HFFc6 (cell line): ENCODE measurements at regions not wholly inside any gene's neighbourhood (a gene's known extent, or its start where the extent isn't known, plus 50 kb on each side); places are given as distances from the start of the nearest gene placed in this dataset.

Source experiments
- DNase-seq: peaks from one replicate; pipeline ENCODE4 v3.0.0-alpha.2; 2018
- H3K27ac Mint-ChIP-seq: 2 replicates; pipeline ENCODE4 v1.8.0; 2020; ENCODE audit warnings: mild to moderate bottlenecking, mixed read lengths
- H3K27me3 Mint-ChIP-seq: 2 replicates; pipeline ENCODE4 v1.8.0; 2021; ENCODE audit warnings: mild to moderate bottlenecking, moderate library complexity, mixed read lengths; ENCODE audit not compliant: insufficient read depth
- H3K36me3 Mint-ChIP-seq: 2 replicates; pipeline ENCODE4 v1.8.0; 2021; ENCODE audit warnings: low read depth, mixed read lengths
- H3K4me1 Mint-ChIP-seq: 2 replicates; pipeline ENCODE4 v1.8.0; 2020; ENCODE audit warnings: low read depth, mixed read lengths
- H3K4me3 Mint-ChIP-seq: 2 replicates; pipeline ENCODE4 v1.8.0; 2020; ENCODE audit warnings: mild to moderate bottlenecking, moderate library complexity, mixed read lengths
- H3K9me3 Mint-ChIP-seq: 2 replicates; pipeline ENCODE4 v1.8.0; 2020; ENCODE audit warnings: mild to moderate bottlenecking, mixed read lengths
- TF ChIP-seq, protein P1 (sequence below): fragments of 200-600 bp; sonication (generic); IDR thresholded peaks from 2 replicates; pipeline ENCODE4 v1.5.0; 2021; ENCODE audit warnings: antibody characterized with exemption, mild to moderate bottlenecking

DNA sequence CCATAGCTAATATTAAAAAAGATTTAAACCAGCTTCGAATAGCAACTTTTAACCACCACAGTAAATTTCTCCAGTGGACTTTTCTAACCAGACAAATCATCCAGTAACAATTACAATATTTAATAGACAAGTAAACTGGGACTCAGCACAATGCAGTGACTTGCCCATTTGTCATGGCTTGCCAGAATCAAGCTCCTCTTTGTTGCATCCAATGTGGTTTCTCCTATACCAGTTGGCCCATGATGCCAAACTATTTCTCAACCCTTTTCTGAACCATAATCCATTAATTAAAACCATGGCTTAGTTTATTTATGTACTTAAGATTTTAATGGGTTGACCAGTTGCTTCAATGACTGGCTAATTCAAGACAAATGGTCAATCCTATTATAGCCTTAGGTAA is 64.4 kb downstream of the DIO2 start:
- H3K9me3 Mint-ChIP-seq: no peaks in the 10 kb centered on the region
- no peaks in the 10 kb centered on the region for H3K27me3 Mint-ChIP-seq
- no peaks in the 10 kb centered on the region for H3K36me3 Mint-ChIP-seq
- no peaks in the 10 kb centered on the region for H3K4me1 Mint-ChIP-seq
- DNase-seq: no peak
- TF ChIP-seq, protein P1, sequence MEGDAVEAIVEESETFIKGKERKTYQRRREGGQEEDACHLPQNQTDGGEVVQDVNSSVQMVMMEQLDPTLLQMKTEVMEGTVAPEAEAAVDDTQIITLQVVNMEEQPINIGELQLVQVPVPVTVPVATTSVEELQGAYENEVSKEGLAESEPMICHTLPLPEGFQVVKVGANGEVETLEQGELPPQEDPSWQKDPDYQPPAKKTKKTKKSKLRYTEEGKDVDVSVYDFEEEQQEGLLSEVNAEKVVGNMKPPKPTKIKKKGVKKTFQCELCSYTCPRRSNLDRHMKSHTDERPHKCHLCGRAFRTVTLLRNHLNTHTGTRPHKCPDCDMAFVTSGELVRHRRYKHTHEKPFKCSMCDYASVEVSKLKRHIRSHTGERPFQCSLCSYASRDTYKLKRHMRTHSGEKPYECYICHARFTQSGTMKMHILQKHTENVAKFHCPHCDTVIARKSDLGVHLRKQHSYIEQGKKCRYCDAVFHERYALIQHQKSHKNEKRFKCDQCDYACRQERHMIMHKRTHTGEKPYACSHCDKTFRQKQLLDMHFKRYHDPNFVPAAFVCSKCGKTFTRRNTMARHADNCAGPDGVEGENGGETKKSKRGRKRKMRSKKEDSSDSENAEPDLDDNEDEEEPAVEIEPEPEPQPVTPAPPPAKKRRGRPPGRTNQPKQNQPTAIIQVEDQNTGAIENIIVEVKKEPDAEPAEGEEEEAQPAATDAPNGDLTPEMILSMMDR: no peak
- H3K4me3 Mint-ChIP-seq: no peak overlapping the region
- H3K27ac Mint-ChIP-seq: no peak overlapping the region

DNA sequence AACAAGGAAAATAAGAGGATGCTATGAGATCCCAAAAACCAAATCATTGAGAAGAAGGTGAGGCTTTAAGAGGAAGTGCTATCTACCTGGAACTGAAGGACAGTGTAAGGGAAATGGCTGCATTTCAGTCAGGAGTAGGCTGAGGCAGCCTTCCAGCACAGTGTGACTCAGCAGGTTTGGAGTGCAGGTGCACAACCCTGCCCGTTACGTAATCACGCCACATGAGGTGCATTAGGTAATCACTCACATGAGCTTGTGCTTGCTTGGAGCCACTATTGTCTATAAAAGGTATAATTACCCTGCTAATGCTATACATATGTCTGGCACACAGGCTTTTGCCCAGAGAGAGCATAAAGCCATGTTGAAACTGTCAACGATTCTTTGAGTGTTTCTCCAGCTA is 74.9 kb downstream of the DIO2 start:
- no peaks in the 10 kb centered on the region; the same call in 1 of the 2 replicates for H3K27me3 Mint-ChIP-seq
- TF ChIP-seq, protein P1: no peak
- H3K9me3 Mint-ChIP-seq: peaks cover 7% of the 10 kb centered on the region; the same call in 1 of the 2 replicates
- H3K36me3 Mint-ChIP-seq: no peaks in the 10 kb centered on the region
- no peak overlapping the region for H3K27ac Mint-ChIP-seq
- H3K4me1 Mint-ChIP-seq: no peaks in the 10 kb centered on the region
- no peak overlapping the region for H3K4me3 Mint-ChIP-seq
- no peak for DNase-seq

DNA sequence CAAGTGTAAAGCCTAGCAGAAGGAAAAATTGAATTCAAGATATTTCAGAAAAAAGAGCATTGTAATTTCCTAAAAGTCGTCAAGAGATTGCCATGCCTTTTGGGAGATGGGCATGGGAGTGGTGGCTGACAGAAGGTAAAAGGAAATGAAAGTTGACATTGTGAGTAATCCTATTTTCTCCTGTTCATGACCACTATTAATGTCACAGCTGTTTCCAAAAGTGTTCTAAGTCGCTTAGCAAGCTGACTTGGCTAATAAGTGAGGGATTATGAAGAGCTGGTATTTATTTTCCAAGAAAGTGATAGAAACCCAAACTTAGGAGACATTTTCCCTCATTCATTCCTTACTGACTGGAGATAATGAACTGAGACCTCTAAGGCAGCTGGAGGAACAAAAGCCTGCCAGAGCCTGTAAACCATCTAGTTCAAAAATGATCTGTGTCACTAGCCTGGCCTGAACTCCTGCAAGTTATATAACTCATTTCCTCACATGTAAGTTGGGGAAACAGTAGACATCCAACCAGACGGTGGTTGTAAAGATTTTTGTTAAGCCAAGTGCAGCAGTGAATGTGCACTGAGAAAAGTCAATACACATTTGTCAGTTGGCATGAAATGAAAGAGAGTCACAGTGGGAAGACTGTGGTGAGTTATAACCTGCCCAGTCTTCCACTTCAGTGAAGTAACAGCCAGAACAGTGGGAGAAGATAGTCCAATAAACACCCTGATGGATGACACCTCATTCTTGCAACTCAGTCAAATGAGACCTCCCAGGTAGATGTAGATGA is 75.8 kb downstream of the DIO2 start:
- Mint-ChIP-seq H3K9me3 (peaks cover 7% of the 10 kb centered on the region; the same call in 1 of the 2 replicates), H3K36me3 (no peaks in the 10 kb centered on the region), H3K27ac (no peak overlapping the region), H3K4me3 (no peak overlapping the region), H3K27me3 (no peaks in the 10 kb centered on the region; the same call in 1 of the 2 replicates), H3K4me1 (no peaks in the 10 kb centered on the region)
- TF ChIP-seq, protein P1: no peak
- DNase-seq: no peak

DNA sequence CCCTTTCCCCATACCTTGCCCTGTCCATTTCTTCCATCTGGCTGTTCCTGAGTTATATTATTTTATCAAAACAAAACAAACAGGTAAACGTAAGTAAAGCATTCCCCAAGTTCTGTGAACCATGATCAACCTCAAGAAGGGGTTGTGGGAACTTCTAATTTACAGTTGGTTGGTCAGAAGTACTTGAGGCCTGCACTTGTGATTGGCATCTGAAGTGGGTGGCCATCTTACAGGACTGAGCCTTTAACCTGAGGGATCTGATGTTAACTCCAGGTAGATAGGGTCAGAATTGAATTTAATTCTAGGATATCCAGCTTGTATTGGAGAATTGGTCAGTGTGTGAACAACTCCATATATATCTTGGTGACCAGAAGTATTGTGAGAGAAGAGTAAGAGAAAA is 77.0 kb downstream of the DIO2 start:
- Mint-ChIP-seq H3K9me3 (peaks cover 7% of the 10 kb centered on the region; the same call in 1 of the 2 replicates), H3K27me3 (no peaks in the 10 kb centered on the region; the same call in 1 of the 2 replicates), H3K36me3 (no peaks in the 10 kb centered on the region), H3K4me3 (no peak overlapping the region), H3K27ac (no peak overlapping the region), H3K4me1 (no peaks in the 10 kb centered on the region)
- TF ChIP-seq, protein P1: no peak
- no peak for DNase-seq

DNA sequence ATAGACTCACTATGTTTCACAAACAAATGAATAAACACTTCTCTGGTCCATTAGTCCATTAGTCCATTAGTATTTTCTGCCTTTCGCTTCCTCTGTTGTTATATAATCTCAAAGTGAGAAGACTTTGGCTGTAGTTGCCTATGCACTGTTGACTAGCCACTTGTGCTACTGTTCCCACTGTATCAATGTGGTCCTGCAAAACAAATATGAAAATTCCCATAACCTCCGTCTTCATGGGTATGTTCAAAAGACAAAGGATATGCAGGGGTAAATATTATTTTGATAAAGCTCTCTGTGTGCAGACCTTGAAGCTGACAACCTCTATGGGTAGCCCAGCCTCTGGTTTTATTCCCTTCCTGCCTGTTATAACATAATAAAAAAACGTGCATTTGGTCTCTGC is 77.8 kb downstream of the DIO2 start:
- Mint-ChIP-seq H3K27me3 (no peaks in the 10 kb centered on the region; the same call in 1 of the 2 replicates), H3K9me3 (peaks cover 7% of the 10 kb centered on the region; the same call in 1 of the 2 replicates), H3K4me3 (no peak overlapping the region), H3K4me1 (no peaks in the 10 kb centered on the region), H3K27ac (no peak overlapping the region), H3K36me3 (no peaks in the 10 kb centered on the region)
- TF ChIP-seq, protein P1: no peak
- DNase-seq: no peak
